Myocyte (in vitro differentiated cells): ENCODE measurements at regions not wholly inside any gene's neighbourhood (a gene's known extent, or its start where the extent isn't known, plus 50 kb on each side); places are given as distances from the start of the nearest gene placed in this dataset.

Experiments
- DNase-seq: peaks from one replicate; pipeline ENCODE4 v3.0.0-alpha.2; 2012; ENCODE audit warnings: low read depth

DNA sequence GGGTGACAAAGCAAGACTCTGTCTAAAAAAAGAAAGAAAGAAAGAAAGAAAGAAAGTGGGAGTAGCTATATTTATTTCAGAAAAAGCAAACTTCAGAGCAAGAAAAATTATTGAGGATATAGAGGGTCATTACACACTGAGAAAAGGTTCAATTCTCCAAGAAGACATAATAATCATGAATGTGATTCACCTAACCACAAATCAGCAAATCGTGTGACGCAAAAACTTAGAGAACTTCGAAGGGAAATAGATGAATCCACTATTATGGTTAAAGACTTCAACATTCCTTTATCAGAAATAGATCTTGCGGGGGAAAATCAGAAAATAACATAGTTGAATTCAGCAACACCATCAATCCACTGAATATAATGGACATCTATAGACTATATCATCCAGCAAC, 219.3 kb upstream of the LDB2 start:
- DNase-seq = no peak

DNA sequence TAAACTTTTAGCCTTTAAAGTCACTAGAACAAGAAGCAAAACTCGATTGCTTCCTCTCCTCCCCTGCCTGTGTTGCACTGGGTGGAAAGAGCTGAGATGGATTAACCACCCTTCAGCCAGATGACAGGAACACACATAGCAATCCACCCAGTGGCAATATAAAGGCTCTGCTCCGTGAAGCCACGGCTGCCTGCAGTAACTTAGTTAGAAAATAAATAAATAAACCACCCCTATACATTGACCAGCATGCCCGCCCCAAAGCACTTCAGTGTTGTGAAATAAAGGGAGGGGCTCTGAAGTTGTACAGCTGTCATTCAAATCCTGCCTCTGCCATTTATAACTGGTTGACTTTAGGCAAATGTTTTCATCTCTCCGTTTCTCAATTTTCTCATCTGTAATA, 217.1 kb upstream of the LDB2 start:
- no peak for DNase-seq

DNA sequence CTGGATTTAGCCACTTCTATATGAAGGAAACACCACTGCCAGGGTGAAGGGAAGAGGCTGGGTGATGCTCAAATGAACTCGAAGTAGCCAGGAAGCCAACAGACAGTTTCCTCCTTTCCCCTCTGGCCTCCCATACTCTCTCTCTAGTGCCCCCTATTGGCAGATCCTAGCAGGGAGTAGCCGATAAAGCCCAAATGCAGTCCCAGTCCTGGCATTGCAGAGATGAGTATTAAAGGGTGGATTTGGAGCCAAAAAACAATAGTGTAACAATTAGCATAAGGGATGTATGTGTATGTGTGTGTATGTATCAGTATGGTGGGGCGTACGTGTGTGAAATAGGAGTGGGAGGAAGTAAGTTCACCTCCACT, 213.8 kb upstream of the LDB2 start:
- no peak for DNase-seq

DNA sequence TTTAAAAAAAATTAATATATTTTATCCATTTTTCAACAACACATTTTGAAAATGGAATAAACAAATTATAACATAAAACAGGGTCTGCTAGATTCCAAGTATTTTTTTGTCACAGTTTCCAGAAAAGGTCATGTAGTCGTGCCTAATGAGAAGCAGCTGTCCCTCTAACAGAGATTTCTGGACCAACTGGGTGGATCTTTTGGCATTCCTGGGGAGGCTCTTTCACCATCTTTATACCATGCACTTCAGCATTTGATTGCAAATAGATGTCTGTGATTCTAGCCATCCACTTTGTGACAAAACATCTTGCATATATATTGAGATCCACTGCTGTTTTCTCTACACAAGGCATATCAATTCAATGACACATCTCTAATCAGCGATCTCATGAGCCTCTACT, 210.7 kb upstream of the LDB2 start:
- DNase-seq = no peak

DNA sequence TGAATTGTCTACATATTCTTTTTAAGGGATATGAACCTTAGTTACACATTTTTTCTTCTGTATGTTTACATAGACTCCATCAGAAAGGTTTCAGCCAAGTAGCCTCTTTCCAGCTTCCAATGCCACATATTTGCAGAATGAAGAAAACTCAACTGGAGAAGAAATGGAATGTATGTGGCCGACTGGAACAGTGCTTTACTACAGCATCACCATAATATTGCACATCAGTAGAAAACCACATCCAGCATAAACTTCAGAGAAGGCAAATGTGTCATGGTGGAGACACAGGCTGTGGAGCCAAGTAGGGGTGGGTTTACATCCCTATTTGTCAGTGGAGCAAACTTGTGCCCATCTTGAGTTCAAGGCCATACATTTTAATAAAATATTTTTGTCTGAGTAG, 204.8 kb upstream of the LDB2 start:
- no peak for DNase-seq

DNA sequence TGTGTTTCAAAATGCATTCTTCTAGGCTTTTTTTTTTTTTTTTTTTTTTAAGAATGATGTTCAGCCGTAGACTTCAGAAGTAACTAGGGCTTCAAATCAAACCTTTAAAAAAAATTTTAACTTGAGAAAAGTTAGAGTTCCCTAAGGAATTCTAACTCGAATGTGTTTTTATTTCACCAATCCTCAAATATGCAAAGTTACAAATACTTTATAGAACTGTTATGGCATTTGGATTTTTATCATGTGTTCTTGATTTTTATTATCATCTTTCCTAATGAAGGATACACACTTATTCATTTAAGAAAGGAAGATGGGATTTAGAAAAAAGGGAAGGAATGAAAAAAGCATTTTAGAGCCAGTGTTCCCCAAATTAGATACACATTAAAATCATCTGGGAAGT, 200.6 kb upstream of the LDB2 start:
- no peak for DNase-seq

DNA sequence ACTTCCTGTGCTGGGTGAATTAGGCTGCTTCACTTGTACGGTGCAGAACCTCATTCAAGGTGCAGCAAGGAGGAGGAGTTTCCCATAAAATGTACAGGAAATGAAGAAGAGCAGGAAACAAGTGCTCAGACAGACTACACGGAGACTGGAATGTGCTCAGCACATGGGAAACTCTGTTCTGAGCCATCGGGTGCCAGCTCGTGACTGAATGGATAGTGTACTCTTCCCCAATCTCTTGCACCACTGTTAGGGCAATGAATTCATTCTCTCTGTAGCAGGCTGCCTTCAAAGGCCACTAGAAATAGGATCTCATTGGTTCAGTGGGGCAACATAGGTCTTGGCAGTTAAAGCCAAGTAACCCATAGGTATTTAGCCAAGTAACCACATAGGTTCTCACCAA, 200.0 kb upstream of the LDB2 start:
- DNase-seq = no peak

DNA sequence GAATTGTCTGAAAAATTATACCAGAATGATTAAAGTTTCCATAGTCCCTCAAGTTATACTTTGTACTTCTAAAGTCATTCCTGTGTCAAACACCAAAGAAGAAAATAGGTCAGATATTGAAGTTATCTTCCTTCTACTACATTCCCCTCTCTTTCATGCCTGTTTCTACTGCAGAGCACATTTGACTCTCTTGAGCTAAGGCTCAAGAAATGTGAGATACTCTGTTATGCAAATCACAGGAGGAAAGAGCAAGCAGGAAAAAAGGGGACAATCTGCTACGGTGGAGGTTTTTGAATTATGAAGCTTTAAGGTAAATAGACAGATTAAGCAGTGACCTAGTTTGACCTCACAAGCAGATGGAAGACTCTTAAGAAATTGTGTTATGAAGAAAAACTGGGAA, 198.9 kb upstream of the LDB2 start:
- no peak for DNase-seq

DNA sequence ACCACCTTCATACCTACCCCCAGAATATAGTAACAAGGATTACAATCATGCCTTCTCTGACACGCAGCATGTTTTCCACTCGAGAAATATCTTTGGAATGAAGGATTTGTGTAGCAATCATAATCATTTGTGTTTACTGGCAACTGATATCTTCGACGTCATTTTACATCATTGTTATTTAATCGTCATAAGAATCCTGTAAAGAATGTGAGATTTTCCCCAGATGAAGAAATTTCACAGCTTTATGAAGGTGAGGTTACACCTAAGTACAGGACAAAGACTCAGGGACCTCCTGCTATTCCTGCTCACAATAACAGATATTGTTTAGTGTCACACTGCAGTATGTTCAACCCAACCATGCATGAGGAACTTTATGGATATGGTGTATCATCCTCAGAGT, 198.2 kb upstream of the LDB2 start:
- DNase-seq = no peak

DNA sequence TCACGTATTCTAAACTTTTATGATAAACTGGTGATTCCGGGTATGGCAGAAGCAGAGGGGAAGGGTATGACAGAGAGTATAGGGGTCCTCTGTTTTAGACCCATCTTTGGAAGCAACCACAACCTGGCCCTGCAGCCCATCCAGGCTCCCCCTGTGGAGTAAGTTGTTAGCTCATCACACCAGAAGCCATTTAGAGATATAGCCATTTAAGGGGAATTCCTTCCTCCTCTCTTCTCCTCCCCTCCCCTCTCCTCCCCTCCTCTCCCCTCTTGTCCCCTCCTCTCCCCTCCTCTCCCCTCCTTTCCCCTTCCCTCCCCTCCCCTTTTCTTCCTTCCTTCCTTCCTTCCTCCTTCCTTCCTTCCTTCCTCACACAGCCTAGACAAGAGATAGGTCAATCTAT, 197.3 kb upstream of the LDB2 start:
- no peak for DNase-seq

DNA sequence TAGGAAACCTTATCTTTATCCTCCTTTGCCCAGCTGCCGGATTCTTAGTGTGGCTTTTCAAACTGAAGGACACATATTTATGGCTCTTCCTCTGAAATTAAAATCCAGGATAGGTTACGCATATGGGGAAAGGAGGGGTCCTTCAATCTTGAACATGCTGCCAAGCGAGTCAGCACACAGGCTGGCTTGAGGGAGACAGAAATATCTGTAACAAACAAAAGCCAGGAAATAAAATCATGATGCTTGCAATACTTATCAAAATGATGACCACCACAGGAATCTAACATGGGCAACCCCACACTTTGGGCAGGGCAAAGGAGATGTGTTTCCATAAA, 196.4 kb upstream of the LDB2 start:
- DNase-seq = no peak

DNA sequence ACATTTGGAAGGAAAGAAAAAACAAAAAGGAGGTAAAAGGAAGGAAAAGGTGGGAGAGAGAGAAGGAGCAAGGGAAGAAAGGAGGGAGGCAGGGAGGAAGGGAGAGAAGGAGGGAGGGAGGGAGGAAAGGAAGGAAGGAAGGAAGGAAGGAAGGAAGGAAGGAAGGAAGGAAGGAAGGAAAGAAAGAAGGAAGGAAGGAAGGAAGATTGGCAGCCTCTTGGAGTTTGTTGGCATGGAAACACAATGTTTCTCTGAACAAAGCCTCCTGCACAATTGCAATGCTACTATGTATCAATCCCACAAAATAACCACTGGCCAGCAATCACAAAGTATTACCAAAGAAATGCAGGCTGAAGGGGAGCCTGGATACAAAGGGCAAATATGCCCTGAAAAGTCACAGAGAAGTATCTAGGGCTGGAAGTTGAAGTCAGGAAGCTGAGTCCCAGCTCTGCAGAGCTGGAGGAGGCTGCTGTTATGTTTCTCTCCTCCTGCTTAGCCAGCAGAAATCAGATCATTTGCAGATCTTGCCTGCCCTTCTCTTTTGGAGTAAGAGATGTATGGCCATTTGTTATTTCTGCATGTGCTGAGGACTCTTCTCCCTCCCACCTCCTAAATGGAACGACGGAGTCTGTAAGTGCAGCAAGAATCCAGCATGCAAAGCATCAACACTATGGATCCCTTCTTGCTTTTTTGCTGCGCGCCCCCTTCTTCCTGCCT, 195.9 kb upstream of the LDB2 start:
- no peak for DNase-seq

DNA sequence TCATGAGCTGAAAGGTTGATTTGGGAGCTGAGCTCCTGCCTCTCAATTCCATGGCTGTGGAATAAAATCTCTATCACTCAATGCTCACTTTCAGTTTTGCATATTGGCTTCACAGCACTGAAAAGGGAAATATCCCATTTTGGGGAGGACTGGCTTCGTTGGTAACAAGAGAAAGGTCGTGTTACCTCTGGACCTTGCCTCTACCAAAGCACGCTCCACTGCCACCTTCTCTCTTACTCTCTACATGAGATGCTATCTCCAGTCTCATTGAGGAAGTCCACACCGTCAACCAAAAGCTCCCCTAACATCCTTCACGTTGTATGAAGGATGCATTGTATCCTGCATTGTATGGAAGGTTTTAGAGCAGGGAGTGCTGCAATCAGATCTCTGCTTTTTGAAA, 195.0 kb upstream of the LDB2 start:
- no peak for DNase-seq

DNA sequence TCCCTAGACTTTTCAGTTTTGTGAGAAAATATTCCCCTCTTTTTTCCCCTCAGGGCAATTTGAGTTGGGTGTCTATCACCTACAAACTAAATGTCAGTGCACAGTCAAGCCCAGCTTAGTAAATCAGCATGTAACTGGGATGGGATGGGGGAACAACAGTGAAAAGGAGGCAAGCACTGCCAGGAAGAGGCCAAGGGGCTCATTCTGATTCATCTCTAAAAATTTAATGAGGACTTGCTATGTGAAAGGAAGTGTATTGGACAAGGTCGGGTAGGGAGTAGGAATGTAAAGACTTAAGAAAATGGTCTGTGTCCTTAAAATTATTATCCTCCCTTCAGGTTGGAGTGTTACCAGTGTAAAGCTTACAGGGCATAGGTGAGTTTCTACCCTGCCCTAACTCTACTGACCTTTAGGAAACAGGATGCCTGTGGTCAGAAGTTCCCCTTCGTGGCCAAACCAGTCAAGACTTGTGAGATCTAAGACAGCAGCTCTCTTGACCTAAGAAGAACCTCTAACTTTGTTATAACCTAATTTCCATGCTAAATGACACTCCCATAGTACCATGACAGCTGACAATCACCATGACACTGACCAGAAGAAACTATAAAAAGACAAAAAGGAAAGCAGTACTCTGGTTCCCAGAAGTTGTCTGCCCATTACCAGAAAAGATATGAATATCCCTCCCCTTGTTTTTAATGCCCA, 194.4 kb upstream of the LDB2 start:
- DNase-seq = no peak

DNA sequence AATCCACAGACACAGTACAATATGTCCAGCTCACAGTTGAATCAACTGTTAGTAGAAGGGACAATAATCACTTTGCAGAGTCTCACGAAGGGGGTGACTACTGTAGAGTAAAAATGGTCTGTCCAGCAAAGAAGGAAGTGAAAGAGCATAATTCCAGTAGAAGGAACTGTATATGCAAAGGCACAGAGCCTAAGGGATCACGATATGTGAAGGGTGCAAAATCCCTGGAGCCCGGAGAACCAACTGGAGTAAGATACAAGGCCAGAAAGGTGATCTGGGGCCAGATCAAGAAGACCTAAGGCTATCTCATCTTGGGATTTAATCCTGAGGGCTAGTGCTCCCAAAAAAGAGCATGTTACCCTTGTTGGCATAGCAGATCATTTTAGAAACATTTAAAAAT, 192.7 kb upstream of the LDB2 start:
- DNase-seq = no peak

DNA sequence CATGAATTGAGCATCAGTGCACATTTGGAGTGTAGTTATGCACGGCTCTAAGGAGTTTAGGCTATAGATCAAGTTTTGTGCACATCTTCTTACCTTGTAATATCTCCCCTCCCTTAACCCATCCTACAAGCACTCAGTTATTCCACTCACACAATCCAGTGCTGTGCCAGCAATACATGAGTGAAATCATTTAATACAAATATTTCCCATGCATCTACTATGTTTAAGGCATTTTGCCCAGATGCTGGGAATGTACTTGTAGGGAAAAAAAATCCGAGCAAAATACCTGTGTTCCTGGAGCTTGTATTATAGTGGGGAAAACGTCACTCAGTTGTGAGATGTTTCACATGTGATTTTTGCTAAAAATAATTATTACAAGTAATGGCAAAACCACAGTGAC, 191.6 kb upstream of the LDB2 start:
- DNase-seq = no peak

DNA sequence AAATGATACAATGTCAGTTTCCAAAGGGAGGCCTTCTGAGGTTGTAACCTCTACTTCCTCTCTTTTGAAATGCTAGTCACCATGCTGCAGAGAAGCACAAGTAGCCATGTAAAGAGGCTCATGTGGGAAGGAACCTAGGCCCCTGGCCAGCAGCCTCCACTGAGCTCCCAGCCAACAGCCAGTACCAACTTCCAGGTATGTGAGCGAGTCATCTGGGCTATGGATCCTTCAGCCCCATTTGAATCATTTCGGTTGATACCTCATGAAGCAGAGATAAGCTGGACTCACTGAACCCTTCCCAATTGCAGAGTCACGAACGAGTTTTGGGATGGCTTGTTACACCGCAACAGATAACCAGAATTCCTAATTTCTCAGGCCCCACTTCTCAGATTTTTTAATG, 187.0 kb upstream of the LDB2 start:
- no peak for DNase-seq

DNA sequence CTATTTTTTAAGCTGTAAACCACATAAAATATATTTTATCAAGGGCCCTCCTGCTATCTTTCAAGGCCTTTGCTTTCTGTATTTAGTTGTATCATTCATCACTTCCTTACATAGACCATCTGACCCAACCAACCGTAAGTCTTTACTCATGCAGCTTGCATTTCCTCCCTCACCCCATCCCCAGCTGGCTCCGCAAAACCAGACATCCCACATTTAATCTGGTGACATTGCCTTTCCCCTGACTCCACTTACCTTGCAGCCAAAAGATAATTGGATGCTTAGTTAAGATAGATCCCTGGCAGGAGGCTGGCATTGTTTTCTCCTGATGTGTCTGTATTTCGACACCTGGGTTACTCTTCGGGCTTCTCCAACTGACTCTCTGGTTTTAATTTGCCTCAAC, 183.7 kb upstream of the LDB2 start:
- DNase-seq = no peak

DNA sequence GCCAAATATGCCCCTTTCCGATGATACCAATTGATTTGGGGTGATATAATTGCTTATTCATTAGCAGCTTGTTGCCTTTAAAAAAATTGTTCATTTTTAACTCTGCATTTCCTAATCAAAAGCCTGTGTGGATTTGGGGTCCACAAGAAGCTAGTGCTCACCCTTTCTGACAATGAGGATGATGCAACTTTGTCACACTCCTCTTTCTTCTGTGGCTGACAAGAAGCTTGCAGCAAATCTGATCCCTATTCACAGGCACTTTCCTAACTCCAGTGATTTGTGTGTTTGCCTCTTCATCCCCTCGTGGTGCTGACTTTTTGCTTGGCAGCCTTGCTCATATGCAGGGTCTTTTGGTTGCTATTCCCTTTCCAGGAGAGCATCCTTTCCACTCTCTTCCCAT, 182.7 kb upstream of the LDB2 start:
- no peak for DNase-seq

DNA sequence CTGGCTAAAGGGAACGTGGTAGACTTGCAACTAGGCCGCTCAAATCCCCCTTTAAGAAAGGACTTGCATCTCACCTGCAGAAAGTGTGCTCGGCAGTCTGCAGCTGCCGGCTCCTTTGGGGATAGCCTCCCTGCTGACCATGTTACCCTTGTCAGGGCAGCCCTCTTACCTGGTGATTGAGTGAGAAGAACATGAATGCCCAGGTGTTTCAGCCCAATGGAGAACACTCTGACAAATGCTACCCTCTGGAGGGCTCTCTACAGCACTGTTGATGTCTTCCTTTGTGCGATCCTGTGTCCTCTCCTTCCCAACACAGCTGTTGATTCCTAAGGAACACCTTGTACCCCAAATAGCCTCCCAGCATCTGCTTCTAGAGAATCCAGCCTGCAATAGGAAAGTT, 178.7 kb upstream of the LDB2 start:
- DNase-seq = no peak

DNA sequence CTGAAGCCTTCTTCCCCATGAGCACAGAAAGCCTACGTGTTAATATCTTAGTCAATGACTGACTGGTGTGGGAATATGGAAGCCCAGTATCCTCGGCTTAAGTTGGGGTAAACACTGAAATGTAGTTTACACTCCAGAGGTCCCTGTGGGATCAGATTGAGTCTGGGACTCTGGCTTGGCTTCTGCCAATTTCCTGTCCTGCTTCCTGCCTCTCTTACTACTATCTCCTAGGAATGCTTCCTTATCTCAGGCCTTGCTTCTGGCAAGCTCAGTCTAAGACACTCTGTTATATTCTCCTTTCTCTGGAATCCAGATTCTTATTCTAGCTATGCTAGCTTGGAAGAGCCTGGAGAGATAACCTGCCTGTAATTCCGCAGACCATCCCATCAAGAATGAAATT, 174.0 kb upstream of the LDB2 start:
- DNase-seq = no peak

DNA sequence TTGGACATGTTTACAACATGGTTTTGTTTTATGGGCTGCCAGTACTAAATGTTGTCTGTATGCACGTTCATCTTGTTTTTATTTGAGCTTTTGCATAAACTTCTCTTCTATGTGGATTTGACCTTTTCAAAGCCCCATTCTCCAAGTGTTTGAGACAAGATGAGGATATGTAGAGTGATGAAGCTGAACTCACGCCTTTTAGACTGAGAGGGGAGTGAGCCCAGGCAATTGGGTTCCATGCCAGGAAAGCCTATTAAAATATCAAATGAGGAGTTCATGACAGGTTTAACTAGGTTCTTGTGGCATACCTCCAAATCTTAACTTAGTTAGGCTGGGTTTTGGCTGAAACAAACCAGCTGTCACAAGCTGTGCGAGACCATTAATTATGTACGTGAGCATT, 170.4 kb upstream of the LDB2 start:
- DNase-seq = no peak

DNA sequence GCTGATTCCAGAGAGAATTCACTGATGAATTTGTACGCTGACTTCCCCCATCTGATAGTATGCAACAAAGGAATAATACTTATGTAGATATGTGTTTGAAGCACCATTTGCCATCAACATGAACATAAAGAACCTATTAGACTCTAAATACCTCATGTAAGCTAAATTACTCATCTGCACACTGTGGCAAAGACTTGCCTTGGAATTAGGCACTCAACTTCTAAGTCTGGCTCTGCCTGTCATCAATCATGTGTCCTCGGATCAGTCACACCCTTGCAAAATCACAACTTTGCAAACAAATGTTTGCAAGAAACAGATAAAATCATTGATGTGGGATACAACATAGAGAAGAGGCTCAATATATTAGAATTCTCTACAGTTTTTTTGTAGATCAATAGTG, 169.9 kb upstream of the LDB2 start:
- DNase-seq = no peak

DNA sequence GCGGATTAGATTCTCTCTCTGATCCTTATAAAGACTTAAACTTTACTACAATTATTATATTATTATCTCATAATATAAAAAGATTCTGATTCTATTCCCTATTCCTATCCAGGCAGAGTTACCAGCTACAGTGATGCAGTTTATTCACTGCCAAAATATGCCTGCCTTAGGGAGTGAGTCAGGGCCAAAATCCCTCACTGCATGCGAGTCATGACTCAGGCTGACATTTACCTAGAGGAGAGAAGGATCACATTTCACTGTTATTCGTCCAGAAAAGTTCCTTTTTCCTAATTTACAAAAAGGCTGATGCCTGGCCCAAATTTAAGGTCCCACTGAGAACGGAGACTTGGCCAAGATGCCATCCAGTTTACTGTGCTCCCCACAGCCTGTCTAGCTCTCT, 168.5 kb upstream of the LDB2 start:
- peak; percentile 15 for DNase-seq
